ENCODE measurements at regions not wholly inside any gene's neighbourhood (a gene's known extent, or its start where the extent isn't known, plus 50 kb on each side); places are given as distances from the start of the nearest gene placed in this dataset.

DNA sequence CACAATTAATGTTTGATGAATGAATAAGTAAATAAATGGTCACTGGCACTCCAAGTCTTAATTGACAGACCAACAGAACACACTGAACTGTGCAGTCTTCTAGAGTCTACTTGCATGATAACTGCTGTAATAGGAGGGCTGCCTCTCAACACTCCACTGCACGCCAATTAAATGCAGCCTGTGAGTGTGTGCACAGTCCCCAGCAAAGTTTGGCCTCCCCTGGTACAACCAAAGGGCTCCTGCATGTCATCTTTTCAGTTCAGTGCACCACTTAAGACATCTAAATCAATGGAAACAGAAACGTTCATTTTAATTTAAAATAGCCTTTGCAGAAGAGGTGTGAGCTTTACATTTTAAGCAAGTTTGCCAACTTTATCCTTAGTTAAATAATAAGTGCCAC is 121.7 kb upstream of the USP15 start:
- TF ChIP-seq POLR2A (conservative IDR thresholded peaks at IDR 0.05): no peak
- no peak for TF ChIP-seq SMARCE1 (IDR thresholded peaks at IDR 0.05)
- TF ChIP-seq, protein P1, sequence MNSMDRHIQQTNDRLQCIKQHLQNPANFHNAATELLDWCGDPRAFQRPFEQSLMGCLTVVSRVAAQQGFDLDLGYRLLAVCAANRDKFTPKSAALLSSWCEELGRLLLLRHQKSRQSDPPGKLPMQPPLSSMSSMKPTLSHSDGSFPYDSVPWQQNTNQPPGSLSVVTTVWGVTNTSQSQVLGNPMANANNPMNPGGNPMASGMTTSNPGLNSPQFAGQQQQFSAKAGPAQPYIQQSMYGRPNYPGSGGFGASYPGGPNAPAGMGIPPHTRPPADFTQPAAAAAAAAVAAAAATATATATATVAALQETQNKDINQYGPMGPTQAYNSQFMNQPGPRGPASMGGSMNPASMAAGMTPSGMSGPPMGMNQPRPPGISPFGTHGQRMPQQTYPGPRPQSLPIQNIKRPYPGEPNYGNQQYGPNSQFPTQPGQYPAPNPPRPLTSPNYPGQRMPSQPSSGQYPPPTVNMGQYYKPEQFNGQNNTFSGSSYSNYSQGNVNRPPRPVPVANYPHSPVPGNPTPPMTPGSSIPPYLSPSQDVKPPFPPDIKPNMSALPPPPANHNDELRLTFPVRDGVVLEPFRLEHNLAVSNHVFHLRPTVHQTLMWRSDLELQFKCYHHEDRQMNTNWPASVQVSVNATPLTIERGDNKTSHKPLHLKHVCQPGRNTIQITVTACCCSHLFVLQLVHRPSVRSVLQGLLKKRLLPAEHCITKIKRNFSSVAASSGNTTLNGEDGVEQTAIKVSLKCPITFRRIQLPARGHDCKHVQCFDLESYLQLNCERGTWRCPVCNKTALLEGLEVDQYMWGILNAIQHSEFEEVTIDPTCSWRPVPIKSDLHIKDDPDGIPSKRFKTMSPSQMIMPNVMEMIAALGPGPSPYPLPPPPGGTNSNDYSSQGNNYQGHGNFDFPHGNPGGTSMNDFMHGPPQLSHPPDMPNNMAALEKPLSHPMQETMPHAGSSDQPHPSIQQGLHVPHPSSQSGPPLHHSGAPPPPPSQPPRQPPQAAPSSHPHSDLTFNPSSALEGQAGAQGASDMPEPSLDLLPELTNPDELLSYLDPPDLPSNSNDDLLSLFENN (IDR thresholded peaks at IDR 0.05; ENCODE audit: low read depth in 2 of 2, low read length in 2 of 2): no peak
- no peak for TF ChIP-seq USF2 (CRISPR knock-in tag; IDR thresholded peaks at IDR 0.05)
- TF ChIP-seq, protein P2, sequence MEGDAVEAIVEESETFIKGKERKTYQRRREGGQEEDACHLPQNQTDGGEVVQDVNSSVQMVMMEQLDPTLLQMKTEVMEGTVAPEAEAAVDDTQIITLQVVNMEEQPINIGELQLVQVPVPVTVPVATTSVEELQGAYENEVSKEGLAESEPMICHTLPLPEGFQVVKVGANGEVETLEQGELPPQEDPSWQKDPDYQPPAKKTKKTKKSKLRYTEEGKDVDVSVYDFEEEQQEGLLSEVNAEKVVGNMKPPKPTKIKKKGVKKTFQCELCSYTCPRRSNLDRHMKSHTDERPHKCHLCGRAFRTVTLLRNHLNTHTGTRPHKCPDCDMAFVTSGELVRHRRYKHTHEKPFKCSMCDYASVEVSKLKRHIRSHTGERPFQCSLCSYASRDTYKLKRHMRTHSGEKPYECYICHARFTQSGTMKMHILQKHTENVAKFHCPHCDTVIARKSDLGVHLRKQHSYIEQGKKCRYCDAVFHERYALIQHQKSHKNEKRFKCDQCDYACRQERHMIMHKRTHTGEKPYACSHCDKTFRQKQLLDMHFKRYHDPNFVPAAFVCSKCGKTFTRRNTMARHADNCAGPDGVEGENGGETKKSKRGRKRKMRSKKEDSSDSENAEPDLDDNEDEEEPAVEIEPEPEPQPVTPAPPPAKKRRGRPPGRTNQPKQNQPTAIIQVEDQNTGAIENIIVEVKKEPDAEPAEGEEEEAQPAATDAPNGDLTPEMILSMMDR (IDR thresholded peaks at IDR 0.05 in 2 of 3, conservative IDR thresholded peaks at IDR 0.05 in 1 of 3; ENCODE audit: insufficient read depth in 2 of 3, low read depth in 1 of 3, low read length in 3 of 3): no peak
- TF ChIP-seq POLR2AphosphoS5 (IDR thresholded peaks at IDR 0.05; ENCODE audit: control insufficient read depth, insufficient read depth, low read depth, low read length): no peak
- TF ChIP-seq, protein P3, sequence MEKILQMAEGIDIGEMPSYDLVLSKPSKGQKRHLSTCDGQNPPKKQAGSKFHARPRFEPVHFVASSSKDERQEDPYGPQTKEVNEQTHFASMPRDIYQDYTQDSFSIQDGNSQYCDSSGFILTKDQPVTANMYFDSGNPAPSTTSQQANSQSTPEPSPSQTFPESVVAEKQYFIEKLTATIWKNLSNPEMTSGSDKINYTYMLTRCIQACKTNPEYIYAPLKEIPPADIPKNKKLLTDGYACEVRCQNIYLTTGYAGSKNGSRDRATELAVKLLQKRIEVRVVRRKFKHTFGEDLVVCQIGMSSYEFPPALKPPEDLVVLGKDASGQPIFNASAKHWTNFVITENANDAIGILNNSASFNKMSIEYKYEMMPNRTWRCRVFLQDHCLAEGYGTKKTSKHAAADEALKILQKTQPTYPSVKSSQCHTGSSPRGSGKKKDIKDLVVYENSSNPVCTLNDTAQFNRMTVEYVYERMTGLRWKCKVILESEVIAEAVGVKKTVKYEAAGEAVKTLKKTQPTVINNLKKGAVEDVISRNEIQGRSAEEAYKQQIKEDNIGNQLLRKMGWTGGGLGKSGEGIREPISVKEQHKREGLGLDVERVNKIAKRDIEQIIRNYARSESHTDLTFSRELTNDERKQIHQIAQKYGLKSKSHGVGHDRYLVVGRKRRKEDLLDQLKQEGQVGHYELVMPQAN (IDR thresholded peaks at IDR 0.05; ENCODE audit: borderline replicate concordance): no peak
- no peak for TF ChIP-seq HNRNPUL1 (IDR thresholded peaks at IDR 0.05; ENCODE audit: low read length)
- no peak for TF ChIP-seq BHLHE40 (IDR thresholded peaks at IDR 0.05; ENCODE audit: low read length)
- no peak for TF ChIP-seq TBL1XR1 (IDR thresholded peaks at IDR 0.05; ENCODE audit: low read length in 2 of 2)
- TF ChIP-seq, protein P4, sequence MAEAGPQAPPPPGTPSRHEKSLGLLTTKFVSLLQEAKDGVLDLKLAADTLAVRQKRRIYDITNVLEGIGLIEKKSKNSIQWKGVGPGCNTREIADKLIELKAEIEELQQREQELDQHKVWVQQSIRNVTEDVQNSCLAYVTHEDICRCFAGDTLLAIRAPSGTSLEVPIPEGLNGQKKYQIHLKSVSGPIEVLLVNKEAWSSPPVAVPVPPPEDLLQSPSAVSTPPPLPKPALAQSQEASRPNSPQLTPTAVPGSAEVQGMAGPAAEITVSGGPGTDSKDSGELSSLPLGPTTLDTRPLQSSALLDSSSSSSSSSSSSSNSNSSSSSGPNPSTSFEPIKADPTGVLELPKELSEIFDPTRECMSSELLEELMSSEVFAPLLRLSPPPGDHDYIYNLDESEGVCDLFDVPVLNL (CRISPR knock-in tag; IDR thresholded peaks at IDR 0.05; ENCODE audit: low read depth): no peak
- TF ChIP-seq ZNF174 (CRISPR knock-in tag; IDR thresholded peaks at IDR 0.05): no peak
- no peak for TF ChIP-seq ZNF274 (IDR thresholded peaks at IDR 0.05; ENCODE audit: borderline replicate concordance, low read depth, low read length)
- no peak for TF ChIP-seq RAD21 (CRISPR knock-in tag; conservative IDR thresholded peaks at IDR 0.05 in 1 of 2, IDR thresholded peaks at IDR 0.05 in 1 of 2)

Measured in K562 (cell line).